DLD1 (cell line): ENCODE measurements at regions not wholly inside any gene's neighbourhood (a gene's known extent, or its start where the extent isn't known, plus 50 kb on each side); places are given as distances from the start of the nearest gene placed in this dataset.

Experiments used
- in situ Hi-C: cut with HindIII; loops from 2 replicates; pipeline ENCODE4 v1.10.0; 2017; ENCODE audit warnings: low sequenced_read_pairs

DNA sequence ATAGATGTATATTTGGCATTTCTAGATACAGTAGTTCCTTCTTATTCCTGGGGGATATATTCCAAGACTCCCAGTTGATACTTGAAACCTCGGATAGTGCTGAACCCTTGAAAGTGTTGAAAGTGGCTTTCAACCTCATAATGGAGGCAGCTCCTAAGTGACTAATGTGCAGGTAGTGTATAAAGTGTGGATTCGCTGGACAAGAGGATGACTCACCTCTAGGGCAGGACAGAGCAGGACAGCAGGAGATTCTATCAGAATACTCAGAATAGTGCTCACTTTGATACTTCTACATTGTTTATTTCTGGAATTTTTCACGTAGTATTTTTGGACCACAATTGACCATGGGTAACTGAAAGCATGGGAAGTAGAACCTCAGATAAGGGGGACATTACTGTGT lies 1138.9 kb upstream of the WWC1 start:
- in situ Hi-C loops = no loop called here

DNA sequence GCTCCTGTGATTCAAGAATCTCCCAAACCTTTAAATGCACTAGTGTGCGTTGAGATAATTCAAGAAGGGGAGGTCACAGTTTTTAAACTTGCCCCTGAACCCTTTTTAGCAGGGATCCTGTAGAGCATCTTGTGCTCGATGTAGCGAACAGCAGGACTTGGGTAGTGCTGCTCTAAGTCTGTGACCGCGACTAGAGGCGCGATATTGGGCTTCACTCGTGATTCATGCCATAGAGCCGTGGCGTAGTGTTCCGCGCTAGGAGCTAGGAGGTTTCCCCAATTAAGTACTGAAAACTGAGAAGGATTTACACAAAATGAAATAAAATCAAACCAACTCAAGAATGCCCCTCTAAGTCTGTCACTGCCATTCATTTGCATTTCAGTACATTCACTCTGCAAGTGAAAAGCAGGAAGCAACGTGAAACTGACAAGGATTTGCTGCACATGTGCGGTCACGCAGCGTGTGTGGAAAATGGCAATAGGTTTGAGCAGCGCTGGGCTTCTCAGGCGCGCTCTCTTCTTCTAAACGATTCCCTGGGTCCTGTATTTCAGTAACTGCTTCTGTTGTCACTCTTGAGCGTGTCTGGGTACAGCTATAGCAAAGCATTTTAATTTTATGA lies 1135.9 kb upstream of the WWC1 start:
- in situ Hi-C loops = no loop called here

- in situ Hi-C loops = no loop called here
Observed at GRCh38 chr5:167156446-167156845, 1135.0 kb upstream of the WWC1 start.

DNA sequence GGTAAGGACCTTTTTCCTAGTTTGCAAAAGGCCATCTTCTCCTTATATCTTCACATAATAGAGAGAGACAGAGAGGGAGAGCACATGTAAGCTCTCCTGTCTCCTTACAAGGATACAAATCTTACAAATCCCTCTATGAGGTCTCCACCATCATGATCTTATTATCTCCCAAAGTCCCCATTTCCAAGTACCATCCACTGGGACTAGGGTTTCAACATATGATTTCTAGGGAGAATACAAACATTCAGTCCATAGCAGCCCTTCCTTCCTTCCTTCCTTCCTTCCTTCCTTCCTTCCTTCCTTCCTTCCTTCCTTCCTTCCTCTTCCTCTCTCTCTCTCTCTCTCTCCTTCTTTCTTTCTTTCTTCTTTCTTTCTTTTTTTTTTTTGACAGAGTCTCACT lies 1132.9 kb upstream of the WWC1 start:
- in situ Hi-C loops = no loop called here

GRCh38 chr5:167160388-167160787 lies 1131.1 kb upstream of the WWC1 start:
- in situ Hi-C loops = no loop called here

DNA sequence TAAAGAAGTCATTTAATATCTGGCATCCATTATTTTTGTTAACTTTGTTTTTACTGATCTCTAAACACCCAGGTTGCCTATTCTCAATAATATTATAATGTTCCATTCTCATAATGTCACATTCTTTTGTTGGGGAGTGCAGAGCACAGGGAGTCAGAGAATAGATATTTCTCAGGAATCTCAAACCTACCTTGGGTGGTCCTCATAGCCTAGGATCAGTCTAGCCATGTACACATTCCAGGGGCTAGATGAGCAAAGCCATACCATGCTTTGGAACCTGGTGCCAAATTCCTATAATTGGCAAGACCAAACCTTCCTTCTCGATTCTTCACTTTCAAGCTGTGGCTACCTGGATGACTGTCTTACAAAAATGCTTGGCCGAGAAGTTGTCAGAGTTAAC lies 1124.7 kb upstream of the WWC1 start:
- in situ Hi-C loops = no loop called here

DNA sequence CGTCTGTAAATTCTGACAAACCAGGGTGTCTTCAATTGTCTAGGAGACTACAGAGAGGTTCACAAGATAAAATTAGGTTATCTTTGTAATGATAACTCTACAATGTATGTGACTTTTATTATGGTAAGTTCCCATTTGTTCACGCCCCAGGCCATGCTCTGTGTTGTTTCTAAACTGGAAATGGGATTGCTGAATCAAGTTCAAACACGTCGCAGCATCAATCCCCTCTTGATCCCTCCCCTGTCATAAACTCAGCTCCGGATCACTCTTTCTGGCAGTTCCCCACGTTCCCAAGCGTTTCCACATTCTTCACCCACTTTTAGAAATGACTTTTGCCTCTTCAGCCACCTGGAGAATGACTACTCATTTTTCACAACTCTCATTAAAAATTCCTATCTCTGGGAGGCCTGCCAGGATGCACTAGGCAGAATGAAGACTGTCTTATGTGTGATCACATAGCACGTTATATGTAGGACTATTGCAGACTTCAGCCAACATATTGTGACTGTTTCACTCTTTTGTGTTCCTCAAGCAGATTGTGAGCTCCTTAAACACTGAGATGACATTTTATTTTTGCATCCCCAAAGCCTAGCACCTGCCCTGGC lies 1124.2 kb upstream of the WWC1 start:
- in situ Hi-C loops = no loop called here

- in situ Hi-C loops = no loop called here
Observed at GRCh38 chr5:167168971-167169370, 1122.5 kb upstream of the WWC1 start.

GRCh38 chr5:167171056-167171455 lies 1120.4 kb upstream of the WWC1 start:
- in situ Hi-C loops = no loop called here

DNA sequence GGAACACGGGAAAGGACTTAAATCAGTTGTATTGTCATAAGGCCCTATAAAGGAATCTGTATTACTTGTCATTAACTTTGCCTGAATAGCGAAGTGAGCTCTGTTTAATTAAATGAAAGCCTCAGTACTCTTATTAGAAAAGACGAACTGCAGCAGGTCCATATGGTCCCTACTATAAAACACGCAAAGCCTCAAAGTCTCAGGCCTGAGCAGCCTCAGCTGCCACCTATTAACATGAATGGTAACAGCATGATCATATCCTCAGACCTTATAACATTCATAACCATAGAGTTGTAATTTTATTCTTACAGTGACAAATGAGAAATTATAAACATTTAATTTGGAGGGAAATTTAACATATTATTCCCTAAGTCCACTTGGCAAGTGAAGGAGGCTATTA lies 1113.7 kb upstream of the WWC1 start:
- in situ Hi-C loops = no loop called here

GRCh38 chr5:167180906-167181305 lies 1110.5 kb upstream of the WWC1 start:
- in situ Hi-C loops = no loop called here

DNA sequence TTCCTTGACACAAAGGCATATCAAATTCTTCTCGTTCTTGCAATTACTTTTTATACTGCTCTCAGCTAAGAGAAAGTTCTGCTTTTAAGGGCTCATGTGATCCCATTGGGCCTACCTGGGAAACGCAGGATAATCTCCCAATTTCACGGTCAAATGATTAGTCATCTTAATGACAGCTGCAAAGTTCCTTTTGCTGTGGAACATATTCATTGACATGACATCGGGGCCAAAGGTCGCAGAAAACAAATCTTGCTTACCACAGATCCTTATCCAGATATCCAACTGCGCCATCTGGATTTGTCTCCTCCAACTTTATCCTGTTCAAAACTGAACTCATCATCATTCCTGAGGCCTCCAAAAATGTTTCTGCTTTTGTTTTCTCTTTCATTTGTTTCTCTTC lies 1085.6 kb upstream of the WWC1 start:
- in situ Hi-C loops = no loop called here

GRCh38 chr5:167207081-167207480 lies 1084.4 kb upstream of the WWC1 start:
- in situ Hi-C loops = no loop called here

DNA sequence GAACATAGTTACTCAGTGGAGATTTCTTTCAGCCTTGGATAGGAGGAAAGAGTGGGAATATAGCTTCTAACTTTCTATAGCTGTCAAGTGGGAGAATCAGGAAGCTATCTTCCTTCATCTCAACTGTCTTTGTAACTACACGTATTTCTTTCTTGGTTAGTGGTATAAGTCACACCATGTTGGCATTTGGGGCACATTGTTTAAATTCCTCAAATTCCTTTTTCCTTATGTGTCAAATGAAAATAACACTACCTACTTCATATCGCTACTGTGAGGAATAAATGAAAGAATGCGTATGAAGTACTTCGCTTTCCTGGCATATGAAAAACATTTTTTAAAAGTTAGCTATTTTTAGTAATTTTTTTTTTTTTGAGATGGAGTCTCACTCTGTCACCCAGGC lies 1082.5 kb upstream of the WWC1 start:
- in situ Hi-C loops = no loop called here

- in situ Hi-C loops = no loop called here
Observed at GRCh38 chr5:167217097-167217743, 1074.2 kb upstream of the WWC1 start.

- in situ Hi-C loops = no loop called here
Observed at GRCh38 chr5:167219298-167219697, 1072.1 kb upstream of the WWC1 start.

- in situ Hi-C loops = no loop called here
Observed at GRCh38 chr5:167226386-167226785, 1065.1 kb upstream of the WWC1 start.

DNA sequence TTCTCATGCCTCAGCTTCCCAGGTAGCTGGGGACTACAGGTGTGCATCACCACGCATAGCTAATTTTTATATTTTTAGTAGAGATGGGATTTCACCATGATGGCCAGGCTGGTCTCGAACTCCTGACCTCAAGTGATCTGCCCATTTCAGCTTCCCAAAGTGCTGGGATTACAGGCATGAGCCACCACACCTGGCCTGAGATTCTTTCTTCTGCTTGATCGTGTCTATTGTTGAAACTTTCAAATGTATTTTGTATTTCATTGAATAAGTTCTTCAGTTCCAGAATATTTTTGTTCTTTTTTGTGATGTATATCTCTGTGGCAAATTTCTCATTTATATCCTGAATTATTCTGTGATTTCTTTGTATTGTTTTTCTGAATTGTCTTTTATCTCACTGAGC lies 1063.3 kb upstream of the WWC1 start:
- in situ Hi-C loops = no loop called here

- in situ Hi-C loops = no loop called here
Observed at GRCh38 chr5:167229751-167230150, 1061.7 kb upstream of the WWC1 start.

GRCh38 chr5:167230414-167230813 lies 1061.0 kb upstream of the WWC1 start:
- in situ Hi-C loops = no loop called here

DNA sequence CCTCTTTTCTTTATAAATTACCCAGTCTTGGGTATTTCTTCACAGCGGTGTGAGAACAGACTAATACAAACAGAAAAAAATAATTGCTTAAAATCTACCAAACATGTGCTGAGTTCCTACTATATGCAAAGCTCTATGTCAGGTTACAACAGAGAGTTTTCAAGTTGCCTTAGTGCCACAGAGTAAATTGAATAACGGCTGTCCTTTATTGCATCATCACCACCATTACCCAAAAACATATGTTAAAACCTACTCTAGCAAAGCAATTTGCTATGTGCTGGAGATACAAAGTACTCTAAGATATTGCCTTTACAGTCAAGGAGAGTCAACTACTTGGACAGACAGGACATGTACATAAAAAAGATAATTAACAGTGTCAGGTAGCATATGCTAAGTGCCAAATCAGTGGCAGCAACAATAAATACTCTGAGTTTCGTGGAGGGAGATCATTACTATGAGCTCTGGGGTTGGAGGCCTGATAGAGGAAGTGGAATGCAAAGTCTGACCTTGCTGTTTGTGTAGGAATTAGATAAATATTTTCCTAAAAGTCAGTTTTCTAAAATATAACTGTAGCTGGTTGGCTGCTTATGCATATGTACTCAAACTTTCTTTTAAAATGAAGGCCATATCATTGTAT lies 1058.7 kb upstream of the WWC1 start:
- in situ Hi-C loops = no loop called here
